HG02938 (cell line): ENCODE measurements at regions not wholly inside any gene's neighbourhood (a gene's known extent, or its start where the extent isn't known, plus 50 kb on each side); places are given as distances from the start of the nearest gene placed in this dataset.

Experiments used
- ATAC-seq: cut with Tn5 transposase; IDR thresholded peaks from one replicate; pipeline ENCODE4 v1.9.1; 2021; ENCODE audit warnings: mild to moderate bottlenecking, moderate library complexity; ENCODE audit not compliant: unreplicated experiment

GRCh38 chr7:113825832-113826231 is 93.0 kb downstream of the PPP1R3A start:
- no peak for ATAC-seq

- no peak for ATAC-seq
Observed at GRCh38 chr7:113824117-113824823, 94.5 kb downstream of the PPP1R3A start.

- ATAC-seq = no peak
Observed at GRCh38 chr7:113819474-113819873, 99.3 kb downstream of the PPP1R3A start.

- no peak for ATAC-seq
Observed at GRCh38 chr7:113816639-113817038, 102.2 kb downstream of the PPP1R3A start.

- no peak for ATAC-seq
Observed at GRCh38 chr7:113813471-113813870, 105.3 kb downstream of the PPP1R3A start.

GRCh38 chr7:113812591-113813255 is 106.1 kb downstream of the PPP1R3A start:
- ATAC-seq = no peak

- no peak for ATAC-seq
Observed at GRCh38 chr7:113810080-113810744, 108.6 kb downstream of the PPP1R3A start.

GRCh38 chr7:113809581-113809980 is 109.2 kb downstream of the PPP1R3A start:
- no peak for ATAC-seq

- ATAC-seq = no peak
Observed at GRCh38 chr7:113806633-113807327, 112.0 kb downstream of the PPP1R3A start.

- ATAC-seq = no peak
Observed at GRCh38 chr7:113805976-113806375, 112.8 kb downstream of the PPP1R3A start.

GRCh38 chr7:113804475-113805095 is 114.2 kb downstream of the PPP1R3A start:
- ATAC-seq = no peak

- ATAC-seq = no peak
Observed at GRCh38 chr7:113801751-113802150, 117.1 kb downstream of the PPP1R3A start.

GRCh38 chr7:113800826-113801225 is 118.0 kb downstream of the PPP1R3A start:
- no peak for ATAC-seq

GRCh38 chr7:113799896-113800295 is 118.9 kb downstream of the PPP1R3A start:
- peak; percentile 98 for ATAC-seq

- ATAC-seq = no peak
Observed at GRCh38 chr7:113797420-113798010, 121.3 kb downstream of the PPP1R3A start.

- no peak for ATAC-seq
Observed at GRCh38 chr7:113796557-113796956, 122.3 kb downstream of the PPP1R3A start.

- no peak for ATAC-seq
Observed at GRCh38 chr7:113794573-113794972, 124.2 kb downstream of the PPP1R3A start.

- no peak for ATAC-seq
Observed at GRCh38 chr7:113793171-113793570, 125.6 kb downstream of the PPP1R3A start.

GRCh38 chr7:113790025-113790424 is 128.8 kb downstream of the PPP1R3A start:
- no peak for ATAC-seq

- no peak for ATAC-seq
Observed at GRCh38 chr7:113787106-113787505, 131.7 kb downstream of the PPP1R3A start.

GRCh38 chr7:113784956-113785355 is 133.9 kb downstream of the PPP1R3A start:
- no peak for ATAC-seq
